ENCODE measurements at regions not wholly inside any gene's neighbourhood (a gene's known extent, or its start where the extent isn't known, plus 50 kb on each side); places are given as distances from the start of the nearest gene placed in this dataset.

- peak; percentile 67 for TF ChIP-seq GATA2 (IDR thresholded peaks at IDR 0.05; ENCODE audit: low read depth, low read length)
- no peak for TF ChIP-seq GATA3 (IDR thresholded peaks at IDR 0.05; ENCODE audit: low read depth, low read length)
Observed at GRCh38 chr13:40223585-40223984, 442.9 kb downstream of the FOXO1 start.

Data from SH-SY5Y (cell line).